ENCODE measurements at regions not wholly inside any gene's neighbourhood (a gene's known extent, or its start where the extent isn't known, plus 50 kb on each side); places are given as distances from the start of the nearest gene placed in this dataset.
"Not testable (repeated sequence)": the region's sequence is repeated elsewhere in the genome, so short reads cannot be mapped to it uniquely, and the experiment has no call there.

DNA sequence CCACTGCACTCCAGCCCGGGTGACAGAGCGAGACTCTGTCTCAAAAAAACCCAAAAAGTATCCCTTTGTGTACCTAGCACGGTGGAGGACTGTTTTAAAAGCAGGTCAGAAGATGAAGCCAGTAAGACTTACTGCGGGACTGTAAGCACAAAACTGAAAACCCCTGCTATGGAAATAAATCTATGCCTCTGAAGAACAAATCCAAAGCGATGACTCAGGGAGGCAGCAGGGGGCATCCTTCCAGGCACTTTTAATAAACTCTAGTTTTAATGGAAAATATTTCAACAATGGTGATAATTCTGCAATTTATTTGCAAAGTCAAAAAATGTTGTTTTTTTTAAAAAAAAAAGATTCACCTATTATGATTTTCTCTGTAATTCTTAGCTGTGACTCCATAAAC, 326.8 kb downstream of the BCL2L11 start:
- H3K27ac ChIP-seq (ENCODE audit: low read depth in 2 of 2, low read length in 2 of 2); H3K4me3 ChIP-seq (ENCODE audit: low read length in 2 of 2); H3K9me3 ChIP-seq (ENCODE audit: control insufficient read depth in 2 of 2, low read length in 2 of 2); H3K9ac ChIP-seq (ENCODE audit: low read depth in 1 of 2, low read length in 2 of 2); H3K27me3 ChIP-seq (ENCODE audit: control insufficient read depth in 2 of 2, insufficient read depth in 2 of 2, low read length in 2 of 2); H3K4me1 ChIP-seq (ENCODE audit: control insufficient read depth in 2 of 2, insufficient read depth in 2 of 2, low read length in 2 of 2); H3K36me3 ChIP-seq (ENCODE audit: control insufficient read depth in 2 of 2, insufficient read depth in 2 of 2, low read length in 2 of 2): not testable (repeated sequence)

DNA sequence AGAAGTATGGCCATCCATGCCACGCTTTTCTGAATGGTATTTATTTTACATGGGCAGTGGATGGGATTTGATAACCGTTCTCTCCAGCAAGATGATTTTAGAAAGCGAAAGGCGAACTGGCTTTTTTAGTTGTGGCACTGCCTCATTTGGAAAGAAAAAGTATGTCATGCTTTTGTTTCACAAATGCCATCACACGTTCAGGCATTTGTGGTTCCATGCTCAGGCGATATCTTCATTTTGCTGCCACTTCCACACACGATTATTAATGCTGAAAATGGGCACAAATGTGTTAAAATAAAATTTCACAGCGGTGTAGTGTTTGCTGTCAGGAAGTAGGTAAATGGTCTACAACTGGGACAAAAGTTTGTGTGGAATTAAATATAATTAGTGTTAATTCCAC, 328.1 kb downstream of the BCL2L11 start:
- not testable (repeated sequence) for H3K4me3 ChIP-seq (ENCODE audit: low read length in 2 of 2); H3K9me3 ChIP-seq (ENCODE audit: control insufficient read depth in 2 of 2, low read length in 2 of 2); H3K9ac ChIP-seq (ENCODE audit: low read depth in 1 of 2, low read length in 2 of 2); H3K27ac ChIP-seq (ENCODE audit: low read depth in 2 of 2, low read length in 2 of 2); H3K36me3 ChIP-seq (ENCODE audit: control insufficient read depth in 2 of 2, insufficient read depth in 2 of 2, low read length in 2 of 2); H3K4me1 ChIP-seq (ENCODE audit: control insufficient read depth in 2 of 2, insufficient read depth in 2 of 2, low read length in 2 of 2); H3K27me3 ChIP-seq (ENCODE audit: control insufficient read depth in 2 of 2, insufficient read depth in 2 of 2, low read length in 2 of 2)

GRCh38 chr2:111450526-111450925, 329.8 kb downstream of the BCL2L11 start:
- H3K9ac ChIP-seq (ENCODE audit: low read depth in 1 of 2, low read length in 2 of 2); H3K27me3 ChIP-seq (ENCODE audit: control insufficient read depth in 2 of 2, insufficient read depth in 2 of 2, low read length in 2 of 2); H3K4me3 ChIP-seq (ENCODE audit: low read length in 2 of 2); H3K4me1 ChIP-seq (ENCODE audit: control insufficient read depth in 2 of 2, insufficient read depth in 2 of 2, low read length in 2 of 2); H3K9me3 ChIP-seq (ENCODE audit: control insufficient read depth in 2 of 2, low read length in 2 of 2); H3K27ac ChIP-seq (ENCODE audit: low read depth in 2 of 2, low read length in 2 of 2); H3K36me3 ChIP-seq (ENCODE audit: control insufficient read depth in 2 of 2, insufficient read depth in 2 of 2, low read length in 2 of 2): not testable (repeated sequence)

DNA sequence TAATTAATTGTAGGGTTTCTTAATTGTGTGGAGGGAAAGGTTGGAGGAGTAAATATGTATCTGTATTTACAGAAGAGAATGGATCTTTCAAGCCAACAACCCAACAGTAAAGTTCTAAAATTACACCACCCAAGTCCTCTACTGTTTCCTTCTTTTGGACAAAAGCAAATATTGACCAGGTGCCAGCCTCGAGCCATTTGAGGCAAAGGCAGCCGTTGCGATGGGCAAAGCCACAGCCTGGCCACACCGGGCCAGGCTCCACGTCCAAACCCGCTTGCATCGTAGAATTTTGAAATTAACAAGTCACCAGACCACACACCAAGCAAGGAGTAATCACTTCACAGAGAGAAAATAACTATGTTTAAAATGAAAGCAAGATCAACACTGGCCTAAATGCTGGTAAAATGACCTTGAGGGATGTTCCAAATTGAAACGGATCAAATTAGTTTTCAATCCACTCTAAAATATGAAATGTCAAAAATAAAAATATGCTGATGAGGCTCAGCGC, 331.0 kb downstream of the BCL2L11 start:
- not testable (repeated sequence) for H3K9ac ChIP-seq (ENCODE audit: low read depth in 1 of 2, low read length in 2 of 2); H3K36me3 ChIP-seq (ENCODE audit: control insufficient read depth in 2 of 2, insufficient read depth in 2 of 2, low read length in 2 of 2); H3K27me3 ChIP-seq (ENCODE audit: control insufficient read depth in 2 of 2, insufficient read depth in 2 of 2, low read length in 2 of 2); H3K4me1 ChIP-seq (ENCODE audit: control insufficient read depth in 2 of 2, insufficient read depth in 2 of 2, low read length in 2 of 2); H3K27ac ChIP-seq (ENCODE audit: low read depth in 2 of 2, low read length in 2 of 2); H3K4me3 ChIP-seq (ENCODE audit: low read length in 2 of 2); H3K9me3 ChIP-seq (ENCODE audit: control insufficient read depth in 2 of 2, low read length in 2 of 2)

DNA sequence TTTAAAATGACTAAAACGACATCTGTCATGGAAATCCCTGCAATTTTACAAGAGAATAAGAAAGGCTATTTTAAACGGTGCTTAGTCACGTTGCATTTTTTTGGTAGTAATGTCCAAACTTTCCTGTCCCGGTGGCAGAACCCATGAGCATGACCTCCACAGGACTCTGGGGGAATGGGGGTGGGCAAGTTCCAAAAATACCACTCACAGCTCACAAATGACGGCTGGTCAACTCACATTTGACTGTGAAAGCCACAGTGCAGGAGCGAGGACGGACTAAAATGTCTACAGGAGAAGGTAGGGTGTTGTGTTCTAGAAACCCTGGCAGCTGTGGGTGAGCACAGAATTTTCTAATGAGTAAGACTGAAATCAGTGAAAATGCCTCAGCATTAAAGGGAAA, 331.5 kb downstream of the BCL2L11 start:
- not testable (repeated sequence) for H3K9ac ChIP-seq (ENCODE audit: low read depth in 1 of 2, low read length in 2 of 2); H3K9me3 ChIP-seq (ENCODE audit: control insufficient read depth in 2 of 2, low read length in 2 of 2); H3K36me3 ChIP-seq (ENCODE audit: control insufficient read depth in 2 of 2, insufficient read depth in 2 of 2, low read length in 2 of 2); H3K4me3 ChIP-seq (ENCODE audit: low read length in 2 of 2); H3K4me1 ChIP-seq (ENCODE audit: control insufficient read depth in 2 of 2, insufficient read depth in 2 of 2, low read length in 2 of 2); H3K27ac ChIP-seq (ENCODE audit: low read depth in 2 of 2, low read length in 2 of 2); H3K27me3 ChIP-seq (ENCODE audit: control insufficient read depth in 2 of 2, insufficient read depth in 2 of 2, low read length in 2 of 2)

DNA sequence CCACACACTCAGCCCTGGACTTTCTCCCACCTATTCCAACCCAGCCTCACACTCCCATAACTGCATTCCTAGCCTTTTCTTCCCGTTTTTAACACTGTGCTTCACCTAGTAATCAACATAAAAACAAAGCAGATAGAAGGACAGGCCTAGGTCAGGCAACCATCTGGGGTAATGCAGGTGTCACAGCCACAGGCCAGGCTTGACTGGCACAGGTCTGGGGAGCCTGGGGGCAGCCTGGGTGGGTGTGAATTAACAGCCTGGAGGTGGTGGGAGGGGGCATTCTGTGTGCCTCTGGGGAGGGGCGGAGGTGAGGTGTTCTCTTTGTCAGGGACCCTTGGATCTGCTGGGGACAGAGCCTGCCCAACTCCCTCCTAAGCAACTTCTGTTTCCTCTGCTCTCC, 332.6 kb downstream of the BCL2L11 start:
- H3K27ac ChIP-seq (ENCODE audit: low read depth in 2 of 2, low read length in 2 of 2); H3K27me3 ChIP-seq (ENCODE audit: control insufficient read depth in 2 of 2, insufficient read depth in 2 of 2, low read length in 2 of 2); H3K4me3 ChIP-seq (ENCODE audit: low read length in 2 of 2); H3K4me1 ChIP-seq (ENCODE audit: control insufficient read depth in 2 of 2, insufficient read depth in 2 of 2, low read length in 2 of 2); H3K36me3 ChIP-seq (ENCODE audit: control insufficient read depth in 2 of 2, insufficient read depth in 2 of 2, low read length in 2 of 2); H3K9ac ChIP-seq (ENCODE audit: low read depth in 1 of 2, low read length in 2 of 2); H3K9me3 ChIP-seq (ENCODE audit: control insufficient read depth in 2 of 2, low read length in 2 of 2): not testable (repeated sequence)

DNA sequence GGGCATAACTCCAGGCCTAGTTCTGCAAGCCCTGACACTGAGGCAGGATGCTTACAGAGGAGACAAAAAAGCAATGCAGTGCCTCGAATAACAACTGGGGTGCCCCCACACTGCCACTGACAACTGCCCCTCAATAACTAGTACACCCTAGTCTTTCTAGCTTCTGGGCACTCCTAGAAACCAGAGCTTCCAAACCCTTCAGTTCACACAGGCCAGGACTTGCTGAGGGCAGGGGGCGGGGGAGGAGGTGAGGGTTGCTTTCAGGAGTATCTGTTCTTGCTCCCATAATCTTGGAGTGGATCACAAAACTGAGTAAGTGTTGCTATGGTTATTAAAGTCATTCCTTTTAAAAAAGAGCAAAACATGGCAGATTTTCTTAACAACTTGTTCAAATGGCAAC, 333.1 kb downstream of the BCL2L11 start:
- H3K27ac ChIP-seq (ENCODE audit: low read depth in 2 of 2, low read length in 2 of 2); H3K9me3 ChIP-seq (ENCODE audit: control insufficient read depth in 2 of 2, low read length in 2 of 2); H3K9ac ChIP-seq (ENCODE audit: low read depth in 1 of 2, low read length in 2 of 2); H3K27me3 ChIP-seq (ENCODE audit: control insufficient read depth in 2 of 2, insufficient read depth in 2 of 2, low read length in 2 of 2); H3K4me1 ChIP-seq (ENCODE audit: control insufficient read depth in 2 of 2, insufficient read depth in 2 of 2, low read length in 2 of 2); H3K4me3 ChIP-seq (ENCODE audit: low read length in 2 of 2); H3K36me3 ChIP-seq (ENCODE audit: control insufficient read depth in 2 of 2, insufficient read depth in 2 of 2, low read length in 2 of 2): not testable (repeated sequence)

- H3K27ac ChIP-seq (ENCODE audit: low read depth in 2 of 2, low read length in 2 of 2) = not testable (repeated sequence)
Measured at GRCh38 chr2:111454404-111454803, 333.7 kb downstream of the BCL2L11 start.

GRCh38 chr2:111455016-111456015, 334.6 kb downstream of the BCL2L11 start:
- H3K4me1 ChIP-seq (ENCODE audit: control insufficient read depth in 2 of 2, insufficient read depth in 2 of 2, low read length in 2 of 2); H3K27ac ChIP-seq (ENCODE audit: low read depth in 2 of 2, low read length in 2 of 2); H3K9me3 ChIP-seq (ENCODE audit: control insufficient read depth in 2 of 2, low read length in 2 of 2); H3K36me3 ChIP-seq (ENCODE audit: control insufficient read depth in 2 of 2, insufficient read depth in 2 of 2, low read length in 2 of 2); H3K4me3 ChIP-seq (ENCODE audit: low read length in 2 of 2); H3K27me3 ChIP-seq (ENCODE audit: control insufficient read depth in 2 of 2, insufficient read depth in 2 of 2, low read length in 2 of 2); H3K9ac ChIP-seq (ENCODE audit: low read depth in 1 of 2, low read length in 2 of 2): not testable (repeated sequence)

More at GRCh38 chr2:111454404-111454803, 333.7 kb downstream of the BCL2L11 start:
- not testable (repeated sequence) for H3K9me3 ChIP-seq (ENCODE audit: control insufficient read depth in 2 of 2, low read length in 2 of 2); H3K36me3 ChIP-seq (ENCODE audit: control insufficient read depth in 2 of 2, insufficient read depth in 2 of 2, low read length in 2 of 2); H3K4me1 ChIP-seq (ENCODE audit: control insufficient read depth in 2 of 2, insufficient read depth in 2 of 2, low read length in 2 of 2); H3K27me3 ChIP-seq (ENCODE audit: control insufficient read depth in 2 of 2, insufficient read depth in 2 of 2, low read length in 2 of 2); H3K9ac ChIP-seq (ENCODE audit: low read depth in 1 of 2, low read length in 2 of 2); H3K4me3 ChIP-seq (ENCODE audit: low read length in 2 of 2)

DNA sequence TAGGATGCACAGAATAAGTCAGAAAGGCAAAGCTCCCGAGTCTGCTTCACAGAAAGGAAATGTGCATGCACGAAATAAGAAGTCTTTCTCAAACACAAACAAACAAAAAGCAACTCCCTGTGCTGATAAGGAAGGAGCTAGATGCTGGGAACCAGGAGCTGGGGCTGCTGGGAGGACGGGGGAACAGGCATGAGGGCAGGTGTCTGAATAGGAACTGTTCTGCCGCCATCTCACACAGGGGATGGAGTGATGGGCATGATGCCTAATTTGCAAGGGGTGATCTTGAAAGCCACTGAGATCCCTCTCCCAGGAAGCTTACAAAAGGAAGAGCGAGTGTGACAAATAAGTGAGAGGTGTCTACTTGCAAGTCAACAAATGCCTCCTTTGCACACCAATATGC, 336.5 kb downstream of the BCL2L11 start:
- H3K36me3 ChIP-seq (ENCODE audit: control insufficient read depth in 2 of 2, insufficient read depth in 2 of 2, low read length in 2 of 2); H3K27ac ChIP-seq (ENCODE audit: low read depth in 2 of 2, low read length in 2 of 2); H3K9ac ChIP-seq (ENCODE audit: low read depth in 1 of 2, low read length in 2 of 2); H3K9me3 ChIP-seq (ENCODE audit: control insufficient read depth in 2 of 2, low read length in 2 of 2); H3K27me3 ChIP-seq (ENCODE audit: control insufficient read depth in 2 of 2, insufficient read depth in 2 of 2, low read length in 2 of 2); H3K4me3 ChIP-seq (ENCODE audit: low read length in 2 of 2); H3K4me1 ChIP-seq (ENCODE audit: control insufficient read depth in 2 of 2, insufficient read depth in 2 of 2, low read length in 2 of 2): not testable (repeated sequence)

Data from mucosa of rectum (tissue), 2 donors.